ENCODE measurements at regions not wholly inside any gene's neighbourhood (a gene's known extent, or its start where the extent isn't known, plus 50 kb on each side); places are given as distances from the start of the nearest gene placed in this dataset.

DNA sequence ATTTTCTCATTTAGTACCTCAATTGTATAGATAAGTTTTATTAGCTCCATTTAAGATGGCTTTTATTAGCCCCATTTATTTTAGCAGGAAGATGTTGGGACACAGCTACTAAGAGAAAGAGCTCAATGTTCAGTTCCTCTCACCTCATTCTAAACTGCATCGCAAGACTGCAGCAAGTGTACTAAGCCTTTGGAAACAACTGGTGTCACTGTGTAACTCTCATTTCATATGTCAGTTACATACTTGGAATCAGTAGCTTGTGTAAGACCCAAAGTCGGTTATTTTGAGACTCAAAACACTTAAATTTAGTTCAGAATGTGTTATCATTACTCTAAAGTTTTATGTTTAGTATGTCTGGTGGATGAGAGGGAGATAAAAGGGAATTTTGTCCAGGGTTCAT, 482.9 kb downstream of the BMP2 start:
- no peak for DNase-seq (ENCODE audit: low spot score)
- no peak overlapping the region for H3K4me3 ChIP-seq (replicated peaks in 1 of 3; ENCODE audit: insufficient read depth in 1 of 3, low read depth in 2 of 3, low read length in 3 of 3)
- no peaks in the 10 kb centered on the region; the same call in 1 of the 2 replicates for H3K9me3 ChIP-seq (ENCODE audit: low read length)
- no peaks in the 10 kb centered on the region for H3K79me2 ChIP-seq (ENCODE audit: insufficient read depth, low read length)
- no peaks in the 10 kb centered on the region for H3K4me1 ChIP-seq (ENCODE audit: insufficient read depth, low read length)
- no peaks in the 10 kb centered on the region for H4K20me1 ChIP-seq (ENCODE audit: insufficient read depth, low read length)
- H3K4me2 ChIP-seq (ENCODE audit: low read depth, low read length), result no peak overlapping the region
- in situ Hi-C loops (cut with HindIII; ENCODE audit: extremely low pct_ligation_motif_present, low pct_unique_long_range_greater_than_20kb) (no loop called here), intact Hi-C loops (cut with micrococcal nuclease; ENCODE audit: unreplicated experiment) (no loop called here)
- no peak overlapping the region for H3K27ac ChIP-seq (ENCODE audit: extremely low read length, insufficient read depth, low read length)
- ChIA-PET CTCF (ENCODE audit: low intra/inter-chr PET ratio, low total read pairs) (no interaction called here), POLR2A (no interaction called here)
- no peak overlapping the region for H3K9ac ChIP-seq (ENCODE audit: insufficient read depth, low read depth, low read length)
- H2AFZ ChIP-seq (ENCODE audit: low read length), result no peak overlapping the region
- no TSS peak for BruUV-seq (replicated peaks)
- FAIRE-seq, result no peak
- no peak for TF ChIP-seq PCBP1 (IDR thresholded peaks at IDR 0.05; ENCODE audit: borderline replicate concordance, low read depth, low read length)
- no peak for TF ChIP-seq NR0B2 (CRISPR knock-in tag; IDR thresholded peaks at IDR 0.05)
- no peak for TF ChIP-seq ZNF629 (CRISPR knock-in tag; conservative IDR thresholded peaks at IDR 0.05)
- TF ChIP-seq SMAD1 (CRISPR knock-in tag; IDR thresholded peaks at IDR 0.05; ENCODE audit: borderline replicate concordance, low read depth), result no peak
- TF ChIP-seq, protein P1, sequence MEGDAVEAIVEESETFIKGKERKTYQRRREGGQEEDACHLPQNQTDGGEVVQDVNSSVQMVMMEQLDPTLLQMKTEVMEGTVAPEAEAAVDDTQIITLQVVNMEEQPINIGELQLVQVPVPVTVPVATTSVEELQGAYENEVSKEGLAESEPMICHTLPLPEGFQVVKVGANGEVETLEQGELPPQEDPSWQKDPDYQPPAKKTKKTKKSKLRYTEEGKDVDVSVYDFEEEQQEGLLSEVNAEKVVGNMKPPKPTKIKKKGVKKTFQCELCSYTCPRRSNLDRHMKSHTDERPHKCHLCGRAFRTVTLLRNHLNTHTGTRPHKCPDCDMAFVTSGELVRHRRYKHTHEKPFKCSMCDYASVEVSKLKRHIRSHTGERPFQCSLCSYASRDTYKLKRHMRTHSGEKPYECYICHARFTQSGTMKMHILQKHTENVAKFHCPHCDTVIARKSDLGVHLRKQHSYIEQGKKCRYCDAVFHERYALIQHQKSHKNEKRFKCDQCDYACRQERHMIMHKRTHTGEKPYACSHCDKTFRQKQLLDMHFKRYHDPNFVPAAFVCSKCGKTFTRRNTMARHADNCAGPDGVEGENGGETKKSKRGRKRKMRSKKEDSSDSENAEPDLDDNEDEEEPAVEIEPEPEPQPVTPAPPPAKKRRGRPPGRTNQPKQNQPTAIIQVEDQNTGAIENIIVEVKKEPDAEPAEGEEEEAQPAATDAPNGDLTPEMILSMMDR (CRISPR knock-in tag; IDR thresholded peaks at IDR 0.05), result no peak
- no peak for TF ChIP-seq ZNF891 (CRISPR knock-in tag; IDR thresholded peaks at IDR 0.05)
- no peak for TF ChIP-seq CBX2 (IDR thresholded peaks at IDR 0.05; ENCODE audit: low read depth, low read length)
- no peak for TF ChIP-seq CBX2 (CRISPR knock-in tag; IDR thresholded peaks at IDR 0.05; ENCODE audit: low read depth)
- no peak for TF ChIP-seq ZNF335 (CRISPR knock-in tag; IDR thresholded peaks at IDR 0.05)
- no peak for TF ChIP-seq MBNL3 (CRISPR knock-in tag; conservative IDR thresholded peaks at IDR 0.05)
- TF ChIP-seq MAFK (conservative IDR thresholded peaks at IDR 0.05 in 1 of 2, IDR thresholded peaks at IDR 0.05 in 1 of 2; ENCODE audit: low read length in 2 of 2), result no peak
- TF ChIP-seq MEIS1 (CRISPR knock-in tag; IDR thresholded peaks at IDR 0.05; ENCODE audit: borderline replicate concordance), result no peak
- 15% methylated on average over 2 of the region's 2 CpGs for WGBS (ENCODE audit: low lambda C conversion rate)
- H3K36me3 ChIP-seq (replicated peaks in 1 of 2; ENCODE audit: control insufficient read depth in 1 of 2, insufficient read depth in 2 of 2, low read length in 2 of 2), result no peaks in the 10 kb centered on the region
- no peaks in the 10 kb centered on the region for H3K27me3 ChIP-seq (ENCODE audit: control insufficient read depth in 1 of 2, insufficient read depth in 2 of 2, low read length in 2 of 2)
- no peak for ATAC-seq
